Calu3 (cell line): ENCODE measurements at regions not wholly inside any gene's neighbourhood (a gene's known extent, or its start where the extent isn't known, plus 50 kb on each side); places are given as distances from the start of the nearest gene placed in this dataset.

Source experiments
- BruUV-seq: library from RNA; stranded (reverse); fragments of 400-500 nt; replicated peaks from 2 replicates; lab custom pipeline; 2021; lab: Mats Ljungman, UMichigan
- CTCF ChIA-PET: fragments of 300-600 bp; sonication (Branson Sonifier 250); formaldehyde crosslinking; loops from one replicate; lab custom pipeline; 2022; ENCODE audit warnings: antibody characterized with exemption; lab: Charles Lee
- DNase-seq: peaks from one replicate; pipeline ENCODE4 v3.0.0; 2022
- H3K27ac Mint-ChIP-seq: one replicate; pipeline ENCODE4 v1.8.0; 2022; ENCODE audit warnings: mixed read lengths; ENCODE audit not compliant: unreplicated experiment
- H3K27me3 Mint-ChIP-seq: one replicate; pipeline ENCODE4 v1.8.0; 2022; ENCODE audit warnings: mixed read lengths; ENCODE audit not compliant: unreplicated experiment
- H3K36me3 Mint-ChIP-seq: one replicate; pipeline ENCODE4 v1.8.0; 2022; ENCODE audit warnings: mild to moderate bottlenecking, moderate library complexity, mixed read lengths; ENCODE audit not compliant: insufficient read depth, unreplicated experiment
- H3K4me1 Mint-ChIP-seq: one replicate; pipeline ENCODE4 v1.8.0; 2022; ENCODE audit warnings: mild to moderate bottlenecking, low read depth, mixed read lengths; ENCODE audit not compliant: unreplicated experiment
- H3K4me3 Mint-ChIP-seq: one replicate; pipeline ENCODE4 v1.8.0; 2022; ENCODE audit warnings: mild to moderate bottlenecking, low read depth, moderate library complexity, mixed read lengths; ENCODE audit not compliant: unreplicated experiment
- H3K9me3 Mint-ChIP-seq: one replicate; pipeline ENCODE4 v1.8.0; 2022; ENCODE audit warnings: low read depth, mixed read lengths; ENCODE audit not compliant: unreplicated experiment
- CTCF ChIP-seq: fragments of 200-600 bp; IDR thresholded peaks from one replicate; pipeline ENCODE4 v1.8.0; 2022; ENCODE audit warnings: antibody characterized with exemption; ENCODE audit not compliant: unreplicated experiment
- intact Hi-C: fragments of 100-400 bp; cut with micrococcal nuclease; formaldehyde crosslinking; loops from one replicate; pipeline ENCODE4 v1.10.0; 2022; ENCODE audit not compliant: unreplicated experiment

- H3K27me3 Mint-ChIP-seq = no peaks in the 10 kb centered on the region
- intact Hi-C loops = no loop called here
- DNase-seq = no peak
- H3K4me1 Mint-ChIP-seq = no peaks in the 10 kb centered on the region
- no peak overlapping the region for H3K4me3 Mint-ChIP-seq
- no peaks in the 10 kb centered on the region for H3K36me3 Mint-ChIP-seq
- no peaks in the 10 kb centered on the region for H3K9me3 Mint-ChIP-seq
- no TSS peak for BruUV-seq
- H3K27ac Mint-ChIP-seq = no peak overlapping the region
- no peak for TF ChIP-seq CTCF
- CTCF ChIA-PET = no interaction called here
These were observed 323.0 kb downstream of the EFNB2 start for GRCh38 chr13:106212386-106213010.

- H3K27me3 Mint-ChIP-seq = no peaks in the 10 kb centered on the region
- CTCF ChIA-PET = interaction anchor here (0.8 kb wide), 1 partner anchor 106 kb away, joined by 4 read pairs; no protein-coding TSS in a partner anchor
- no peak overlapping the region for H3K27ac Mint-ChIP-seq
- H3K9me3 Mint-ChIP-seq = no peaks in the 10 kb centered on the region
- no peak for TF ChIP-seq CTCF
- H3K4me1 Mint-ChIP-seq = no peaks in the 10 kb centered on the region
- DNase-seq = no peak
- H3K36me3 Mint-ChIP-seq = no peaks in the 10 kb centered on the region
- BruUV-seq = no TSS peak
- intact Hi-C loops = no loop called here
- H3K4me3 Mint-ChIP-seq = no peak overlapping the region
These were observed 325.1 kb downstream of the EFNB2 start for GRCh38 chr13:106210324-106210723.

- no peak overlapping the region for H3K27ac Mint-ChIP-seq
- H3K4me3 Mint-ChIP-seq = no peak overlapping the region
- H3K9me3 Mint-ChIP-seq = no peaks in the 10 kb centered on the region
- intact Hi-C loops = no loop called here
- CTCF ChIA-PET = no interaction called here
- no TSS peak for BruUV-seq
- TF ChIP-seq CTCF = no peak
- H3K36me3 Mint-ChIP-seq = no peaks in the 10 kb centered on the region
- no peaks in the 10 kb centered on the region for H3K4me1 Mint-ChIP-seq
- H3K27me3 Mint-ChIP-seq = no peaks in the 10 kb centered on the region
- no peak for DNase-seq
These were observed 329.6 kb downstream of the EFNB2 start for GRCh38 chr13:106205871-106206270.

GRCh38 chr13:106197496-106197895 is 338.0 kb downstream of the EFNB2 start:
- no peaks in the 10 kb centered on the region for H3K9me3 Mint-ChIP-seq
- CTCF ChIA-PET = no interaction called here
- BruUV-seq = no TSS peak

More at GRCh38 chr13:106197496-106197895, 338.0 kb downstream of the EFNB2 start:
- intact Hi-C loops = no loop called here
- H3K27ac Mint-ChIP-seq = no peak overlapping the region
- no peaks in the 10 kb centered on the region for H3K4me1 Mint-ChIP-seq
- H3K36me3 Mint-ChIP-seq = no peaks in the 10 kb centered on the region
- H3K27me3 Mint-ChIP-seq = no peaks in the 10 kb centered on the region
- no peak for TF ChIP-seq CTCF
- DNase-seq = no peak
- no peak overlapping the region for H3K4me3 Mint-ChIP-seq
